Erythroblast (primary cell): ENCODE measurements at regions not wholly inside any gene's neighbourhood (a gene's known extent, or its start where the extent isn't known, plus 50 kb on each side); places are given as distances from the start of the nearest gene placed in this dataset.

Experiments used
- GATA1 ChIP-seq: IDR thresholded peaks from 2 replicates; pipeline ENCODE4 v1.6.1; 2011; ENCODE audit warnings: low read depth, mild to moderate bottlenecking, control low read depth, low read length, moderate library complexity
- POLR2A ChIP-seq: IDR thresholded peaks from 2 replicates; pipeline ENCODE4 v1.6.1; 2011; ENCODE audit warnings: mild to moderate bottlenecking, low read length

DNA sequence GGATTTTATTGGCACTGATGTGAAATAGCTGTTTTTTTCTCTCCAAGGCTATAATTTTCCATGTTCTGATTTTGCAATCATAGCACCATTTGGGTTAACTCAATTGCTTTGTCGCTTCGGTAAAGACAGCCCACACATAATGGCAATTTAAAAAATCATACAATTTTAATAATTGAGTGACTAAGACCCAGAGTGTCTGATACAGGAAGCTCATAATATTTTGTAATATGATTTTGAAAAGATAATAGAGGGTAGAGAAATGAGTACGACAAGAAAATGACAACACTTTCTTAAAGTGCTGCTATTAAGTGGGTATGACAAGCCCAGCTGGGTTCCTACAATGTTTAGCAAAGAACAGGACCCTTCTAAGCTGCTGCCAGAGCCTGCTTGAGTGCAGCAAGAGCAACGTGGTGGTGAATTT, 439.1 kb downstream of the METTL15 start:
- TF ChIP-seq POLR2A (no peak), GATA1 (no peak)
